ENCODE measurements at regions not wholly inside any gene's neighbourhood (a gene's known extent, or its start where the extent isn't known, plus 50 kb on each side); places are given as distances from the start of the nearest gene placed in this dataset.
A peak's percentile ranks its signal among the peaks of the same experiment; 100 is the strongest.
"Not testable (repeated sequence)": the region's sequence is repeated elsewhere in the genome, so short reads cannot be mapped to it uniquely, and the experiment has no call there.

GRCh38 chr5:94025788-94026473 is 284.5 kb upstream of the POU5F2 start:
- no peak for DNase-seq (ENCODE audit: low read depth, low spot score)

- DNase-seq (ENCODE audit: low read depth, low spot score), result no peak
These were observed 283.2 kb upstream of the POU5F2 start for GRCh38 chr5:94024620-94025019.

DNA sequence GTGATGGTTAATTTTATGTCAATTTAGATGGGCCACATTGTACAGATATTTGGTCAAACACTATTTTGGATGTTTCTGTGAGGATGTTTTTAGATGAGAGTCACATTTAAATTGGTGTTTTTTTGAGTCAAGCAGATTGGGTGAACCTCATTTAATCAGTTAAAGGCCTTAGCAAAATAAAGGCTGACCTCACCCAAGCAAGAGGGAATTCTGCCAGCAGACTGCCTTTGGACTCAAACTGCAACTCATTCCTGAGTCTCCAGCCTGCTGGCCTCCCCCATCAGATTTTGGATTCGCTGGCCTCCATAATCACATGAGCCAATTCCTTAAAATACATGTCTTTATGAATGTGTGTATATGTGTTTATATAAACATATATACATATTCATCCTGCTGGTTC is 282.7 kb upstream of the POU5F2 start:
- DNase-seq (ENCODE audit: low read depth, low spot score), result no peak

DNA sequence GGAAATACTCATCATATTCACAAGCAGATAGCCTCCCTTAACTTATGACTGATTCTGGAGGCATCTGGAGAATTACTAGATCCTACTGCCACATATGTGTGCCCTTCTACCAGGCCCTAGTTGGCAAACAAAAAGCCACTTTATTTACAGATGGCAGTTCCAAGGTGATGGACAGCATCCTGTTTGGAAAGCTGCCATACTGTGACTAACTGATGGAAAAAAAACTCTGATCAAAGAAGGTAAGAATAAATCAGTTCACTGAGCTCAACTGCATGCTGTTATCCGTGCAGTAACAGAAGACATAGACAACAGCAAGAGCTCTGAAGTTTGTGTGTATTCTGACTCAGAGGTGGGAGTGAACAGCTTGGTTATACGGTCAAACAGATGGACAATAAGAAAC is 279.8 kb upstream of the POU5F2 start:
- DNase-seq (ENCODE audit: low read depth, low spot score), result peak; percentile 22

DNA sequence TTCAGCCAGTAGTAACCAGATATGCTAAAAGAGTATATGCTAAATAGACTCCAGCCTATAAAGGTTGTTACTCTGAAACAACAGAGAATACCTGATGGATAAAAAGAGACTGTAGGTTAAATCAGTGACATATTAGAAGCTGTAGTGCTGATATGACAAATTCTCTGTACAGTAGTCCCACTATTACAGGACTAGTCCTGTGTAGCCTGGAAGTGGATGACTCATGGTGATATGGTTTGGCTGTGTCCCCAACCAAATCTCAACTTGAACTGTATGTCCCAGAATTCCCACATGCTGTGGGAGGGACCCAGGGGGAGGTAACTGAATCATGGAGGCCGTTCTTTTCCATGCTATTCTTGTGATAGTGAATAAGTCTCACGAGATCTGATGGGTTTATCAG is 276.2 kb upstream of the POU5F2 start:
- no peak for DNase-seq (ENCODE audit: low read depth, low spot score)

GRCh38 chr5:94010814-94011213 is 269.4 kb upstream of the POU5F2 start:
- DNase-seq (ENCODE audit: low read depth, low spot score), result no peak

DNA sequence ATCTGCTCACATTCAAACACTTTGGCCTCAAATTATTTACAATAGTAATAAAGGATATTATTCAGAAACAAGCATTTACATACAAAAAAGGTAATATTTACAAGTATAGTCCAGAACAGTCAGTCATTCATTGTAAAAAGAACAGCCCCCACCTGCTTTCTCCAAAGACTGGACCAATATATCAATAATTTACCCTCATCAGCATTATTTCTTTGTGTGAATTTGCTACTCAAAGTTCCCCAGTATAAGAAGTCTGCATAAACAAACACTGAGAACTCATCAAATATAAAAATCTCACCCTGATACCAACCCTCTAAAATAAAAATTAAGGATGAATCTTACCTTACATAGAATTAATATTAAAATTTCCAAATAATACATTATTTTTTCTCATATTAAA is 267.8 kb upstream of the POU5F2 start:
- no peak for DNase-seq (ENCODE audit: low read depth, low spot score)

GRCh38 chr5:93998951-93999455 is 257.6 kb upstream of the POU5F2 start:
- DNase-seq (ENCODE audit: low read depth, low spot score), result no peak

DNA sequence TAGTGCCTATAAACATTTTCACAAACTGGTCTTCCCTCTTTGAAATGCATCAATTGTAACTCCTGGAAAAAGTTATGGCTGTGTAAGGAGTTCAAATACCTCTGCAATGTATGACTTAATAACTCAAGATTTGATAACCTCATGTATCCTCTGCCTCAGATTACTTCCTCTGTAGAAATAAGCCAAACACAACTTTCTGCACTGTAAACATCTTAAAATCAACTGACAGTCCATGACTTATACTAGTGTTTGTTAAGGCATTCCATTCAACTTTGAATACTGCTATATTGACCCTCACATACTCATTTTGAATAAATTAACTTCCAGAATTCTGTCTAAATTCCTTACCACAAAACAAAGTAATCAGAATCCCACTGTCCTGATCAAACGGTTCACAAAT is 256.2 kb upstream of the POU5F2 start:
- no peak for DNase-seq (ENCODE audit: low read depth, low spot score)

GRCh38 chr5:93995126-93995621 is 253.8 kb upstream of the POU5F2 start:
- no peak for DNase-seq (ENCODE audit: low read depth, low spot score)

DNA sequence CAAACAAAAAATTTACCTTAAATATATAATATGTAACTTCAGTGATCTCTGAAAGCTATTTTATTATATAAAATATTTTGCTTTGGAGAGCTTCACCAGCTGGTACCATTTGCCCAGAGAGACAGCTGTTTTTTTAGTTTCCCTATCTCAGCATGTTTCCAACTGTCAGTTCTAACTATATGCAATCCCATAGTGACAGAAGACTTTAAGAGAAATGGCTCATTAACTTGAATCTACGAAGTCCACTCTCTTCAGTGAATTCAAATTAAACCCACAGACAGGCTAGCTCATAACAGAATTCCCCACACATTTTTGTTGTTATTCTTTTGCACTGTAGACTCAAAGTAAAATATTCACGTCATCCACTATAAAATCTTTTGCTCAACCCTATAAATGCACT is 251.8 kb upstream of the POU5F2 start:
- DNase-seq (ENCODE audit: low read depth, low spot score), result no peak

DNA sequence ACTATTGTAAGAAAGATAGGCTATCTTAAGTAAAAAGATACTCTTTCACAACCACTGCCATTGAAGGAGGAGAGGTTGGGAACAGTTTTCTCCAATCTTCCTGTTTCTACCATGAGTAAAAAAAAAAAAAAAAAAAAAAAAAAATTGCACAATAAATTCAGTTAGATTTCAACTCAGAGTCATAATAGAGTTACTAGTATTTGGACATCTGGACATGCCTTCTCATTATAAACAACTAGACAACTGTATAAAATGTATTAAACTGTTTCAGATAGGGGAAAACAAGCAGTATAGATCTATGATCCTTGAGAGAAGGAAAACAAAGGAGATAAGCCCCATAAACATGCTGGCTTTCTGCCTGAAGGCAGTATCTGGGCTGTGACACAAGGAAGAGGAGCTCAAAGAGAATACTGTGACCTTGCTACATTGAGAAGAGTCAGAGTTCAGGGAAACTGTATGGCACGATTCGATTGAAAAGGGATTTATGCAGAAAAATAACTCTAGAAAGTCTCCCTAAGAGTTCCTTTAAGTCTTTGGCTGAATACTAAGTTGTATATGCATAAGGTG is 249.2 kb upstream of the POU5F2 start:
- DNase-seq (ENCODE audit: low read depth, low spot score), result no peak

DNA sequence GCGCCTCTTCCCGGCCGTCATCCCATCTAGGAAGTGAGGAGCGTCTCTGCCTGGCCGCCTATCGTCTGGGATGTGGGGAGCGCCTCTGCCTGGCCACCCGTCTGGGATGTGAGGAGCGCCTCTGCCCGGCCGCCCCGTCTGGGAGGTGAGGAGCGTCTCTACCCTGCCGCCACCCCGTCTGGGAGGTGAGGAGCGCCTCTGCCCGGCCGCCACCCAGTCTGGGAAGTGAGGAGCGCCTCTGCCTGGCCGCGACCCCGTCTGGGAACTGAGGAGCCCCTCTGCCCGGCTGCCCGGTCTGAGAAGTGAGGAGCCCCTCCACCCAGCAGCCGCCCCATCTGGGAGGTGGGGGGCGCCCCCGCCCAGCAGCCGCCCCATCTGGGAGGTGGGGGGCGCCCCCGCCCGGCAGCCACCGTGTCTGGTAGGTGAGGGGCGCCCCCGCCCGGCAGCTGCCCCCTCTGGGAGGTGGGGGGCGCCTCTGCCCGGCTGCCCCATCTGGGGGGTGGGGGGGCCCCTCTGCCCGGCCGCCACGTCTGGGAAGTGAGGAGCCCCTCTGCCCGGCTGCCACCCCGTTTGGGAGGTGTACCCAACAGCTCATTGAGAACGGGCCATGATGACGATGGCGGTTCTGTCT is 244.7 kb upstream of the POU5F2 start:
- not testable (repeated sequence) for DNase-seq (ENCODE audit: low read depth, low spot score)

GRCh38 chr5:93978222-93978621 is 236.8 kb upstream of the POU5F2 start:
- no peak for DNase-seq (ENCODE audit: low read depth, low spot score)

GRCh38 chr5:93967923-93968322 is 226.5 kb upstream of the POU5F2 start:
- DNase-seq (ENCODE audit: low read depth, low spot score), result no peak

DNA sequence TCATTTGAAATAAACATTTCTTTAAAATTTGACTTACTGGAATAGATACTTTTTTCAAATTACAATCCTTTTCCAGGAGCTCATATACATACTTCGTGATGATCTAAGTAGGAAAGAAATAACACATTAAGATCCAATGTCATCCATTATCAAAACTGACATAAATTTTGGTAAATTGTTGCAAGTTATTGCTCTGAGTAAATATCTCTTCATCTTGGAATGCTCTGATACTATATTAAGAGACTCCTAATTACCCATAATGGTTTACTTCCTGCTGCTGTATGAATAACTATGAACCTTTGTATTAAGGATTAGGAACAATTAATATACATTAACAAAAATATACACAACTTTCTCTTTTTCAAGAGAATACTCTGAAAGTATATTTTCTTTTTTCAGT is 223.0 kb upstream of the POU5F2 start:
- DNase-seq (ENCODE audit: low read depth, low spot score), result no peak

DNA sequence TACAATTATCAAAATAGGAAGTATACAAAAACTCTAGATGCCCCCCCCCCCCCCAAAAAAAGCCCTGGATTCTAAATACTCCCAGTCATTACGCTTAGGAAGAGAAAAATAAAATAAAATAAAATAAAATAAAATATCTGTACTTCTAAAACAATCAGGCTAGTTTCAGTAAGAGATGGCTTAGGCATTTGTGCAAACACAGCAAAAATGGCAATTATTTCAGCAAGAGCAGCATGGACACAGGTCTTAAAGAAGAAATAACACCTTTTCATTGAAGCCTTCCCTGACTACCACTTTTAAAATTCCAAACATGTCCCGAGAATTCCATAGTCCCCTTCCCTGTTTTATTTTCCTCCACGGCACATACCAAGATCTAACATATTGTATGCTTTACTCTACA is 218.6 kb upstream of the POU5F2 start:
- no peak for DNase-seq (ENCODE audit: low read depth, low spot score)

DNA sequence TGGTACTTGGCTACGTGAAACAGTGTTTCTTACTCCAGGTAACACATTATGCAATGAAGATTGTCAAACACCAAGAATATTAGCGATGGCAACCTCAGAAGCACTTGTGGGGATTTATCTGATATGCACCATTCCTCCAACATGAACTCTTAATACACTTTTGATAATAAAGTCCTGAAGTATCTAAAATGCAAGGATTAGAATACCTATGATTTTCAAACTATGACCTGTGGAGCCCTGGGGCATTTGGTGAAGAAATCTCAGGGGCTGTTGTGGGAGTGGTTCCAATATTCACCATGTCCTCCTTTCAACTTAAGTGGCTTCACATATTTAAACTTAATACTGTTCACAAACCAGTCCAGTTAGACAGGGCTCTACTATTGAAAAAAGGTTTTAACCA is 214.6 kb upstream of the POU5F2 start:
- no peak for DNase-seq (ENCODE audit: low read depth, low spot score)

- DNase-seq (ENCODE audit: low read depth, low spot score), result no peak
These were observed 213.1 kb upstream of the POU5F2 start for GRCh38 chr5:93954421-93955069.

- no peak for DNase-seq (ENCODE audit: low read depth, low spot score)
These were observed 212.0 kb upstream of the POU5F2 start for GRCh38 chr5:93953442-93953841.

GRCh38 chr5:93941897-93942296 is 200.5 kb upstream of the POU5F2 start:
- no peak for DNase-seq (ENCODE audit: low read depth, low spot score)

DNA sequence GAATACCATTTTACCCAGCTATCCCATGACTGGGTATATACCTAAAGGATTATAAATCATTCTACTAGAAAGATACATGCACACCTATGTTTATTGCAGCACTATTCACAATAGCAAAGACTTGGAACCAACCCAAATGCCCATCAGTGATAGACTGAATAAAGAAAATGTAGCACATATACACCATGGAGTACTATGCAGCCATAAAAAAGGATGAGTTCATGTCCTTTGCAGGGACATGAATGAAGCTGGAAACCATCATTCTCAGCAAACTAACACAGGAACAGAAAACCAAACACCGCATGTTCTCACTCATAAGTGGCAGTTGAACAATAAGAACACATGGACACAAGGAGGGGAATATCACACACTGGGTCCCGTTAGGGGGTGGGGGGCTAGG is 191.9 kb upstream of the POU5F2 start:
- DNase-seq (ENCODE audit: low read depth, low spot score), result not testable (repeated sequence)
